Left colon (tissue), 2 donors: ENCODE measurements at regions not wholly inside any gene's neighbourhood (a gene's known extent, or its start where the extent isn't known, plus 50 kb on each side); places are given as distances from the start of the nearest gene placed in this dataset.
"Not testable (repeated sequence)": the region's sequence is repeated elsewhere in the genome, so short reads cannot be mapped to it uniquely, and the experiment has no call there.

Experiments
- ATAC-seq: fragments of 200-7000 bp; cut with Tn5 transposase; one replicate; pipeline ENCODE4 v1.9.1; 2020; ENCODE audit warnings: mild to moderate bottlenecking, moderate library complexity
- DNase-seq, 2 donors: peaks; one replicate each; pipeline ENCODE4 v3.0.0-alpha.2; 2020
- intact Hi-C, 2 donors: fragments of 100-400 bp; cut with DNase I in 1 of 2; cut with micrococcal nuclease in 1 of 2; formaldehyde crosslinking; loops; one replicate each; pipeline versions ENCODE4 v1.11.2 to v1.14.0; 2022; cut with DNase I, micrococcal nuclease
- donor health status: DM: no; HTN: no; CAD: no.
- donor health status: DM: yes; HTN: yes; CAD: no.

DNA sequence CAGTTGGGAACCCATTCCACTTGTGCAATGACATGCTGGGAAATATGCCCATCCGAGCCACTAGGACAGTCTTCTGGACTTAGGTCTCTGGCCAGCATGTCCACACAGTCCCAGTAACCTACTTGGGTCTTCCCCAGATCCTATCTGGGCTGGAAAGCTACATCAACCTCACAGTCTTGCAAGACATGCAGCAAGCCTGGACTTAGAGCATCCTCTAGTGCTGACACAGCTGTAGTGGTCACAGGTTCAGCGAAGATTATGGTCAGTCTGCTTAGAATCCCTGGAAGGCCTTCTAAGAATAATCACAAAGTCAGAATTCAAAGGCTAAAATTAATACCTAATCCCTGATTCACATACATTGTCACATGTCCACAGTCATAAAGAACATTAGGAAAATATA is 842.7 kb downstream of the STPG2 start:
- ATAC-seq (no peak), DNase-seq (no peak)
- intact Hi-C loops = no loop called here

GRCh38 chr4:97305351-97305750 is 837.9 kb downstream of the STPG2 start:
- ATAC-seq (no peak), DNase-seq (no peak)
- intact Hi-C loops = no loop called here

- ATAC-seq (no peak), DNase-seq (no peak)
- intact Hi-C loops = no loop called here
These were observed 834.2 kb downstream of the STPG2 start for GRCh38 chr4:97309121-97309520.

- no peak for ATAC-seq
- no peak for DNase-seq
- intact Hi-C loops = no loop called here
These were observed 826.1 kb downstream of the STPG2 start for GRCh38 chr4:97317201-97317600.

DNA sequence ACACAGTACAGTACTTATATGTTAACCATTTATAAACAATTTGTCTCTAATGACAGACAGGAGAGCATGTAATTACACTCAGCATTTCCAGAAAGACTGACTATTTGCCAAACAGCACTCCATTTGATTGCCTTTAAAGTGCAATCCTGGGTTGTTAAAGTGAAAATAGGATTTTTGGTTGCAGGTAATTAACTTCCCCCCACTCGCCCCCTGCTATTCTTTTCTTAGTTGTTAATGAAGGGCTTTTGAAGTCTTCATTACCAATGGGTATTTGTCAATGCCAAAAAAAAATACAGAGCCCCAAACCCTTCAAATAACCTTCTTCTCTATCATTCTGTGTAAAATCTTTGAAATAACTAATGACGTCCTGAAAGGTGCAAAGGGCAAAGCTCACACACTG is 825.6 kb downstream of the STPG2 start:
- ATAC-seq (no peak), DNase-seq (no peak)
- intact Hi-C loops = no loop called here

DNA sequence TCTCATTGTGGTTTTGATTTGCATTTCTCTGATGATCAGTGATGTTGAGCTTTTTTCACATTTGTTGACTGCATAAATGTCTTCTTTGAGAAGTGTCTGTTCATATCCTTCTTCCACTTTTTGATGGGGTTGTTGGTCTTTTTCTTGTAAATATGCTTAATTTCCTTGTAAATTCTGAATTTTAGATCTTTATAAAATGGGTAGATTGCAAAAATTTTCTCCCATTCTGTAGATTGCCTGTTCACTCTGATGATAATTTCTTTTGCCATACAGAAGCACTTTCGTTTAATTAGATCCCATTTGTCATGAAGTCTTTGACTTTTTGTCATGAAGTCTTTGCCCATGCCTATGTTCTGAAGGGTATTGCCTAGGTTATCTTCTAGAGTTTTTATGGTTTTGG is 817.5 kb downstream of the STPG2 start:
- intact Hi-C loops, ATAC-seq, DNase-seq: not testable (repeated sequence)

- DNase-seq (no peak), ATAC-seq (no peak)
- intact Hi-C loops = no loop called here
These were observed 812.4 kb downstream of the STPG2 start for GRCh38 chr4:97330917-97331316.

DNA sequence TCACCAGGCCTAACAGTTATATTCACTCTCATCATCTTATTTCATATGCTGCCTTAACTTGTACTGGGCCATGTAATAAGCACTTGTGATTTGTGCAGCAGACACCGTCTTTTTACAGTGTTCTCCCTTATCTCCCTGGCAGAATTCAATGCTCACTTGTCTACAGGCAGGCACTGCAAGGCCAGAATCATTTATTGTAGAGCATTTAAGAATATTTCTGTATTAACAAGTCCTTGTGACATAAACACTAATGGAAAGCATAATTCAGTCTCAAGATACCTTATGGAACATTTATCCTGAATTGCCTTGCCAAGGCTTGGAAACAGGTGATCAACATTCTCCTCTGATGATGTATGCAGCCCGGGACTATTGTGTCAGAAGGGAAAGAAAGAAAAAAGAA is 808.9 kb downstream of the STPG2 start:
- DNase-seq = no peak
- intact Hi-C loops = no loop called here
- ATAC-seq = no peak

DNA sequence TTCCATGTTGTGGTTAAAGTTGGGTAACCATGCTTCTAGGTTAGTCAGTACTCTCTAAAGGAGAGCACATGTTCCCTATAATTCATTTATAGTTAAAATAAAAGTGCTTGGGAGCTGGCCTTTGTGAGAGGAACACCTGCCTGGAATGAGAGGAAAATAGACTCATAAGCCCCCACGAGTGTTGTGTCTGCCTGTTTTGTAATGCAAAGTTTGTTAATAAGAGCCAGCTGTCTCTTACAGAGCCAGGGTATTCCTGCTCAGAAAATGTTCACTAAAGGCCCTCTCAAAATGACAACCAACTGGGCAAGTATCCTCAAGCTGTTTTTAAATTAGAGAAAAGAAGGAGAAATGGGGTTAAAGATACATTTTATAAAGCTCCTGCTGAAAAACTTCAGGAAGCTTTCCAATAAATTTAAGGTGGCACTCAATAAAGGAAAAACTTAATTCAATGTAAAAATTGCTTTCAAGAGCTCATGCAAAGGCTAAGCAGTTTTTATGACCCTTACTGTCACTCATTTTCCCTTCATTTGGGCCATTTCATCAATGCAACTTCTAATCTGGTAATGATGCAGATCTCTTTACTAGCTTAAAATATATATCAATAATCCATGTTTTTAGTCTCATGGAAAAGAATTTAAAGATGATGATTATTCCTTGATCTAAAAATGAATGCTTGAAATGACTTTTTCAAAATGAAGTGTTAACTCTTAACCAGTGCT is 793.6 kb downstream of the STPG2 start:
- DNase-seq (no peak), ATAC-seq (no peak)
- intact Hi-C loops = no loop called here

DNA sequence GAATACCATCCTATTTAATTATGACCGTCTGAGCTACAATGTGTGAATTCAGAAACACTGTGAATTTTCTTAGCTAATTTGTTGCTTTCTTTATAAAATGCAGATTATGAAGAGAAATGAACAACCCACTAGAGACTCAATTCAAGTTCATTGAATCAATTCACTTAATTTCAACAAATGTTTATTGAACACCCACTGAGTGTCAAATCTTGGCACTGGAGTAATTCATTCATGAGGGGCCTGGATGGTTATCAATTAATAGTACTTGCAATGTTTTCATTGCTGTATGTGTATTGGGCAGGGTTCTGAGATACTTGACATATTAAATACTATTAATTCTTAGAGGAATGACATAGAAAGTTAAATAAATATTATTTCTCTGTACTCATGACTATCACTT is 789.4 kb downstream of the STPG2 start:
- ATAC-seq = no peak
- intact Hi-C loops = no loop called here
- no peak for DNase-seq

DNA sequence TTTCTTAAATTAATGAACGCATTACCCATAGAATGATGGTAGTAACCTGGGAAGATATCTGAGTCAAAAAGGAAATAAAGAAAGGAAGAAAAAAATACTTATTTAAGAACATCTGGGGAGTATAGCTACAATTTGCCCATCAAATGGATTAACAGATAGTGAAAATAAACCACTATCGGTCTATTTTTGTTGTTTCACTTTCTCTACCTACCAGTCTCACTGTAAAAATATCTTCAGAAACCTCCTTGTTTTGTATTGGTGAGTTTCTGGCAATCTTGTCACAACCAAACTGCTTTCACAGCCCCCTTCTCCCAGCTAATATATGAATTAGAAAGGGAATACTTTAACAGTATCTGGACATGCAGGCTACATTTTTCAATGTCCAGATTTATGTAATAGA is 783.5 kb downstream of the STPG2 start:
- ATAC-seq (no peak), DNase-seq (no peak)
- intact Hi-C loops = no loop called here

- DNase-seq (no peak), ATAC-seq (no peak)
- intact Hi-C loops = no loop called here
These were observed 782.5 kb downstream of the STPG2 start for GRCh38 chr4:97360733-97361132.

DNA sequence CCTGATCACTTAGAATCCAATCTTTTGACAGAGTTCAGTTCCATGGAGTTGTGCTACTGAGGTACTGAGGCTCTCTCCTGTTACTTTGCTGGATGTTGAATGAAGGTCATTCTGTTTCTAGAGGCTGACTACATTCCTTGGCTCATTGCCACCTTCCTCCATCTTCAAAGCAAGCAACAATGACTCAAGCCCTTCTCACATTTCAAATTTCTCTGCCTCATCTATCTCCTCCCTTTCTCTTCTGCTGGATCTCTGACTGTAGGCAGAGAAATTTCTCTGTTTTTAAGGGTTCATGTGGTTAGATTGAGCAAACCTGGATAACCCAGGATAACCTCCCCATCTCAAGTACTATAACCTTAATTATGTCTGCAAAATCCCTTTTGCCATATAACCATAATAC is 775.4 kb downstream of the STPG2 start:
- ATAC-seq (no peak), DNase-seq (no peak)
- intact Hi-C loops = no loop called here

DNA sequence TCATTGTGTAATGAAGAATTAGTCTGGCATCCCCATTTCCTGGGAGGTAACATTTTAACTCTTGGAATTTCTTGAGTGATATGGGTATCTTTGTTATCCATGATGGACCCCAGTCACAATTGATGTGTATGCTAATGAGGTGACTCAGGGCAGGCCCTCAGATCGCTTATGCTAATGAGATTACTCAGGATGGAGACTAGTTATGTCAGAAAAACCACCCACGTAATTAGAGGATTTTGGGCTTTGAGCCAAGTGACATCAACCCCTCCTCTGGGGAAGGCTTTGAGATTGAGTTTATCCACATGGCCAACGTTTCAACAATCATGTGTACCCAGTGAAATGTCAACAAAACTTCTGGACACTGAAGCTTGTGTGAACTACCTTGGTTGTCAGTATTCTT is 772.7 kb downstream of the STPG2 start:
- ATAC-seq (no peak), DNase-seq (no peak)
- intact Hi-C loops = no loop called here

DNA sequence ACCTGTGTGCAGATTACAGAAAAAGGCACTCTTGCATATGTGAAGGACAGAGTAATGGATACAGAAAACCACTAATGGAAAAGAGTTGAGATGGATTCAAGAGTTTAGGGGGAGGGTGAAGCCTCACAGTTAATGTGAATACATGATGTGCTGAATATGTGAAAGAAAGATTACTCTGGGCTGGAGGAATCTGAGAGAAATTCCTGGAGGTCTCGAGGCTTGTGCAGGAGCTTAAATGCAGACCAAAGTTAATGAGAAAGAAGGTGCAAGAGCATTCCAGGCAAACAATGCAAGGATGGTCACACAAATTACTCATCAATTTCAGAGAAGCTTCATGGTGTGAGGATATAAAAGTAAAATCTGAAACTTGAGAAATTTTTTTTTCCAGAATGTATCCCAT is 768.8 kb downstream of the STPG2 start:
- intact Hi-C loops = no loop called here
- DNase-seq (no peak), ATAC-seq (no peak)

DNA sequence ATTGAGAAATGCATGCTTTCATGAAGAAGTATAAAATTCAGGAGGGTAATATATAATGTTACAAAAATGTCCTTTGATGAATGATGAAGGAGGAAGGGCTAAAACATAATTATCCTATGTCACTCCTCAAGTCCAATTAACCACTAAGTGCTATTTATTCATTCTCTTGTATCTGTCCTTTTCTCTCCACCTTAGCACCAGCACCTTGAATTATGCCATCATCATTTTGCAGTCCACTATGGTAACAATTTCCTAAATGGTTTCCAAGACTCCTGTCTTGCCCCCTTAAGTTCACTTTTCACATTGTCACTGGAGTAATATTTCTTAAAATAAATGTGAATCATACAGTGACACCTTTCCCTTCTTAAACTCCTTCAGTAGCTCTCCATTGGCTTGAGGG is 756.3 kb downstream of the STPG2 start:
- DNase-seq (no peak), ATAC-seq (no peak)
- intact Hi-C loops = no loop called here

- ATAC-seq = no peak
- no peak for DNase-seq
- intact Hi-C loops = loop anchor here in 1 of 2 donors (10.0 kb wide), 1 partner anchor 1120 kb away; no protein-coding TSS in a partner anchor
These were observed 748.6 kb downstream of the STPG2 start for GRCh38 chr4:97394653-97395052.

DNA sequence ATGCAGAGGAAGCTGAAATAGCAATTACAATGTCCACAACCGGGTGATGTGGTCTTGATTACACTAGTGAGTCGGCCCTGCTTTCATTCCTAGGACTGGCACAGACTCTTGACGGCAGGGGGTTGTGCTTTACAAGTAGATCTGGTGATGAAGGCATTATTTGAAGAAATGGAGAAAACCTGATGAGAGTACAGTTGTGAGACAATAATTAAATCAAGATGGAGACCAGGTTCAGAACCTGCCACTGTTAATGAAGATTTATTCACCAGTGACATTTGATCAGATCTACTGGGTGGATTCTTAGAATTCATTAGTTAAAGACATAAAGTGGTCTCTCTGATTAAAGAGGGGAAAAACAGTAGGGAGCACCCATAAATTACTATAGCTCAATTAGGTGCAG is 747.2 kb downstream of the STPG2 start:
- ATAC-seq = no peak
- intact Hi-C loops = loop anchor here in 1 of 2 donors (10.0 kb wide), 1 partner anchor 1121 kb away; no protein-coding TSS in a partner anchor

DNA sequence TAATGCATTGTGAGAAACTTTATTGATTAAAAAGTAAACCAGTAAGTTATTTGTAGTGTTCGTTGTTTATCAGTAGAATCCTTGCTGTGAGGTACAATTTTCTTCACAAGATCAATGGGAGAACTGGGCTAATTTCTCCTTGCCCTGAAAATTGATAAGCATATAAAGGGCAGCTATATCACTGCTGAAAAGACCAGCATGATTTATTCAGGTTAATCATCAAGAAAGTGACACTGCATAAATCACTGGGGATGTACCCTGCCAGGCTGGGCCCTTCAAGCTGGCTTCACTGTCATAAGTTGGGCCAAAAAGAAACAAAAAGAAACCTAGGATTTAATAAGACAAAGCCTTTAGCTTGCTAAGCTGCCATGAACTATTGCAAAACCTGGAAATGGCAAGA is 746.7 kb downstream of the STPG2 start:
- ATAC-seq = no peak
- intact Hi-C loops = loop anchor here in 1 of 2 donors (10.0 kb wide), 1 partner anchor 1122 kb away; no protein-coding TSS in a partner anchor

More for the DNA sequence above, 747.2 kb downstream of the STPG2 start:
- DNase-seq = no peak

GRCh38 chr4:97404876-97405523 is 738.3 kb downstream of the STPG2 start:
- DNase-seq (no peak), ATAC-seq (no peak)
- intact Hi-C loops = no loop called here

More for the DNA sequence above, 746.7 kb downstream of the STPG2 start:
- no peak for DNase-seq

DNA sequence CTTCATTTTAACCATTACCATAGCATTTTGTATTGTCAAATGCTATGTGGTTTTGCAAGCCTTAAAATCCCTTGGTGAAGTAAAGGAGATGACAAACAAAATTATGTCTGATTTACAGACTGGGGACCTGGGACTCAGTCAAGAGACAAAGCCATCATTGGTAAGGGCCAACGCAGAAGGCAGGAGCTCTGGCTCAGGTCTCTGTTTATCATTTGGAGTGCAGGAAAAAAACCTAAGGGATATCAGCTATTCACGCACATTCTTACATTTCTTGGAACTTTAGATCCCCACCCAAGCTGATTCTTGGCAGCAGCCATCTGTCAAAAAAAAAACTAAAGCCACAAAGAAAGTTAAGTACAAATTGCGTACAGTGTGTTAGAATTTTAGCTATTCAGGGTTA is 731.9 kb downstream of the STPG2 start:
- DNase-seq (no peak), ATAC-seq (no peak)
- intact Hi-C loops = no loop called here
